GM12891 (cell line): ENCODE measurements at regions not wholly inside any gene's neighbourhood (a gene's known extent, or its start where the extent isn't known, plus 50 kb on each side); places are given as distances from the start of the nearest gene placed in this dataset.

Source experiments
- POLR2A ChIP-seq: IDR thresholded peaks from 2 replicates; pipeline ENCODE4 v1.6.1; 2011; ENCODE audit warnings: low read depth, low read length, control low read depth
- POLR2AphosphoS5 ChIP-seq: IDR thresholded peaks from 2 replicates; pipeline ENCODE4 v1.6.1; 2011; ENCODE audit warnings: low read depth, low read length, control low read depth
- POU2F2 ChIP-seq: IDR thresholded peaks from 2 replicates; pipeline ENCODE4 v1.6.1; 2011; ENCODE audit warnings: low read depth, mild to moderate bottlenecking, control low read depth, low read length, moderate library complexity
- SPI1 ChIP-seq: IDR thresholded peaks from 2 replicates; pipeline ENCODE4 v1.6.1; 2011; ENCODE audit warnings: low read depth, low read length, control low read depth
- TAF1 ChIP-seq: IDR thresholded peaks from 2 replicates; pipeline ENCODE4 v1.6.1; 2011; ENCODE audit warnings: low read depth, low read length, control low read depth

GRCh38 chr14:44607701-44608100 is 100.6 kb upstream of the FSCB start:
- TF ChIP-seq POLR2AphosphoS5 = no peak
- TF ChIP-seq TAF1 = no peak
- no peak for TF ChIP-seq POLR2A
- TF ChIP-seq POU2F2 = no peak
- TF ChIP-seq SPI1 = no peak
